ENCODE measurements at regions not wholly inside any gene's neighbourhood (a gene's known extent, or its start where the extent isn't known, plus 50 kb on each side); places are given as distances from the start of the nearest gene placed in this dataset.
"Not testable (repeated sequence)": the region's sequence is repeated elsewhere in the genome, so short reads cannot be mapped to it uniquely, and the experiment has no call there.

DNA sequence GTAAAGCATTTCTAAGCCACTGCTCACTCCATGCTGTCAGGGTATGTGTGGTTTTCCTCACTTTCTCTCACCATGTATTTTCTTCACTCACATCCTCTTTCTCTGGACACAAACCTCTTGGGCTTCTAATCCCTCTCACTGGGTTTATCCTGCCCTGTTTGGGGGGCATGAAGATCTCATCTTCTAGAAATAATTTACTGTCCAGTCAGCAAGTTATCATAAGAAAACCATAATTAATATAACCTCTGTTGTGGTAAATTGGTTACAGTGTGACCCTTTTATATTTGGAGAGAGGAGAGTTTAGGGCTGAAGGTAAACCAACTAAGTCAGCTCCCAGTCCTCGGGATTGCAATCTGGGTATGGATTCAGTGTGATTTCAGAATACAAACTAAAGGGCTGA is 213.8 kb upstream of the PROX1 start:
- no peaks in the 10 kb centered on the region for H3K27me3 ChIP-seq (replicated peaks; ENCODE audit: control insufficient read depth, insufficient read depth, low read length)
- H3K4me1 ChIP-seq (ENCODE audit: control insufficient read depth, insufficient read depth, low read length): no peaks in the 10 kb centered on the region
- peaks cover 3% of the 10 kb centered on the region for H3K9me3 ChIP-seq (ENCODE audit: control insufficient read depth, low read length)
- no peak overlapping the region for H3K9ac ChIP-seq (ENCODE audit: low read length)
- no peaks in the 10 kb centered on the region for H3K36me3 ChIP-seq (ENCODE audit: control insufficient read depth, insufficient read depth, low read length, severe bottlenecking)
- H3K4me3 ChIP-seq (ENCODE audit: low read length): no peak overlapping the region
- DNase-seq (ENCODE audit: low read depth): no peak

- H3K4me3 ChIP-seq (ENCODE audit: low read length): no peak overlapping the region
- no peak overlapping the region for H3K9ac ChIP-seq (ENCODE audit: low read length)
- H3K4me1 ChIP-seq (ENCODE audit: control insufficient read depth, insufficient read depth, low read length): no peaks in the 10 kb centered on the region
- H3K27me3 ChIP-seq (replicated peaks; ENCODE audit: control insufficient read depth, insufficient read depth, low read length): no peaks in the 10 kb centered on the region
- no peaks in the 10 kb centered on the region for H3K36me3 ChIP-seq (ENCODE audit: control insufficient read depth, insufficient read depth, low read length, severe bottlenecking)
- peaks cover 3% of the 10 kb centered on the region for H3K9me3 ChIP-seq (ENCODE audit: control insufficient read depth, low read length)
- DNase-seq (ENCODE audit: low read depth): no peak
Measured at GRCh38 chr1:213776969-213777368, 210.8 kb upstream of the PROX1 start.

GRCh38 chr1:213779228-213779627 is 208.5 kb upstream of the PROX1 start:
- H3K4me3 ChIP-seq (ENCODE audit: low read length): no peak overlapping the region
- no peaks in the 10 kb centered on the region for H3K4me1 ChIP-seq (ENCODE audit: control insufficient read depth, insufficient read depth, low read length)
- no peak overlapping the region for H3K9ac ChIP-seq (ENCODE audit: low read length)
- H3K27me3 ChIP-seq (replicated peaks; ENCODE audit: control insufficient read depth, insufficient read depth, low read length): no peaks in the 10 kb centered on the region
- no peaks in the 10 kb centered on the region for H3K36me3 ChIP-seq (ENCODE audit: control insufficient read depth, insufficient read depth, low read length, severe bottlenecking)
- DNase-seq (ENCODE audit: low read depth): no peak
- H3K9me3 ChIP-seq (ENCODE audit: control insufficient read depth, low read length): peaks cover 3% of the 10 kb centered on the region

- no peak overlapping the region for H3K4me3 ChIP-seq (ENCODE audit: low read length)
- no peaks in the 10 kb centered on the region for H3K27me3 ChIP-seq (replicated peaks; ENCODE audit: control insufficient read depth, insufficient read depth, low read length)
- H3K9me3 ChIP-seq (ENCODE audit: control insufficient read depth, low read length): no peaks in the 10 kb centered on the region
- no peaks in the 10 kb centered on the region for H3K36me3 ChIP-seq (ENCODE audit: control insufficient read depth, insufficient read depth, low read length, severe bottlenecking)
- DNase-seq (ENCODE audit: low read depth): no peak
- no peak overlapping the region for H3K9ac ChIP-seq (ENCODE audit: low read length)
- H3K4me1 ChIP-seq (ENCODE audit: control insufficient read depth, insufficient read depth, low read length): no peaks in the 10 kb centered on the region
Measured at GRCh38 chr1:213782941-213783672, 204.7 kb upstream of the PROX1 start.

- Histone ChIP-seq H3K4me1 (ENCODE audit: control insufficient read depth, insufficient read depth, low read length) (no peaks in the 10 kb centered on the region), H3K9ac (ENCODE audit: low read length) (no peak overlapping the region), H3K36me3 (ENCODE audit: control insufficient read depth, insufficient read depth, low read length, severe bottlenecking) (no peaks in the 10 kb centered on the region), H3K9me3 (ENCODE audit: control insufficient read depth, low read length) (no peaks in the 10 kb centered on the region), H3K27me3 (replicated peaks; ENCODE audit: control insufficient read depth, insufficient read depth, low read length) (no peaks in the 10 kb centered on the region), H3K4me3 (ENCODE audit: low read length) (no peak overlapping the region)
- DNase-seq (ENCODE audit: low read depth): no peak
Measured at GRCh38 chr1:213783893-213784292, 203.9 kb upstream of the PROX1 start.

GRCh38 chr1:213786683-213787082 is 201.1 kb upstream of the PROX1 start:
- peaks cover 4% of the 10 kb centered on the region for H3K9me3 ChIP-seq (ENCODE audit: control insufficient read depth, low read length)
- H3K36me3 ChIP-seq (ENCODE audit: control insufficient read depth, insufficient read depth, low read length, severe bottlenecking): no peaks in the 10 kb centered on the region
- no peaks in the 10 kb centered on the region for H3K27me3 ChIP-seq (replicated peaks; ENCODE audit: control insufficient read depth, insufficient read depth, low read length)
- H3K4me1 ChIP-seq (ENCODE audit: control insufficient read depth, insufficient read depth, low read length): no peaks in the 10 kb centered on the region
- no peak overlapping the region for H3K4me3 ChIP-seq (ENCODE audit: low read length)
- no peak overlapping the region for H3K9ac ChIP-seq (ENCODE audit: low read length)
- no peak for DNase-seq (ENCODE audit: low read depth)

GRCh38 chr1:213790565-213790964 is 197.2 kb upstream of the PROX1 start:
- no peak overlapping the region for H3K4me3 ChIP-seq (ENCODE audit: low read length)
- no peaks in the 10 kb centered on the region for H3K36me3 ChIP-seq (ENCODE audit: control insufficient read depth, insufficient read depth, low read length, severe bottlenecking)
- H3K4me1 ChIP-seq (ENCODE audit: control insufficient read depth, insufficient read depth, low read length): no peaks in the 10 kb centered on the region
- H3K27me3 ChIP-seq (replicated peaks; ENCODE audit: control insufficient read depth, insufficient read depth, low read length): no peaks in the 10 kb centered on the region
- DNase-seq (ENCODE audit: low read depth): no peak
- peaks cover 4% of the 10 kb centered on the region for H3K9me3 ChIP-seq (ENCODE audit: control insufficient read depth, low read length)
- no peak overlapping the region for H3K9ac ChIP-seq (ENCODE audit: low read length)

- Histone ChIP-seq H3K27me3 (replicated peaks; ENCODE audit: control insufficient read depth, insufficient read depth, low read length) (peaks cover 4% of the 10 kb centered on the region), H3K4me3 (ENCODE audit: low read length) (no peak overlapping the region), H3K9ac (ENCODE audit: low read length) (no peak overlapping the region), H3K4me1 (ENCODE audit: control insufficient read depth, insufficient read depth, low read length) (no peaks in the 10 kb centered on the region), H3K36me3 (ENCODE audit: control insufficient read depth, insufficient read depth, low read length, severe bottlenecking) (no peaks in the 10 kb centered on the region), H3K9me3 (ENCODE audit: control insufficient read depth, low read length) (peaks cover 4% of the 10 kb centered on the region)
- DNase-seq (ENCODE audit: low read depth): no peak
Measured at GRCh38 chr1:213793482-213794067, 194.2 kb upstream of the PROX1 start.

- Histone ChIP-seq H3K27me3 (replicated peaks; ENCODE audit: control insufficient read depth, insufficient read depth, low read length) (peaks cover 4% of the 10 kb centered on the region), H3K36me3 (ENCODE audit: control insufficient read depth, insufficient read depth, low read length, severe bottlenecking) (no peaks in the 10 kb centered on the region), H3K9me3 (ENCODE audit: control insufficient read depth, low read length) (no peaks in the 10 kb centered on the region), H3K4me3 (ENCODE audit: low read length) (no peak overlapping the region), H3K9ac (ENCODE audit: low read length) (no peak overlapping the region), H3K4me1 (ENCODE audit: control insufficient read depth, insufficient read depth, low read length) (no peaks in the 10 kb centered on the region)
- no peak for DNase-seq (ENCODE audit: low read depth)
Measured at GRCh38 chr1:213796525-213796924, 191.2 kb upstream of the PROX1 start.

DNA sequence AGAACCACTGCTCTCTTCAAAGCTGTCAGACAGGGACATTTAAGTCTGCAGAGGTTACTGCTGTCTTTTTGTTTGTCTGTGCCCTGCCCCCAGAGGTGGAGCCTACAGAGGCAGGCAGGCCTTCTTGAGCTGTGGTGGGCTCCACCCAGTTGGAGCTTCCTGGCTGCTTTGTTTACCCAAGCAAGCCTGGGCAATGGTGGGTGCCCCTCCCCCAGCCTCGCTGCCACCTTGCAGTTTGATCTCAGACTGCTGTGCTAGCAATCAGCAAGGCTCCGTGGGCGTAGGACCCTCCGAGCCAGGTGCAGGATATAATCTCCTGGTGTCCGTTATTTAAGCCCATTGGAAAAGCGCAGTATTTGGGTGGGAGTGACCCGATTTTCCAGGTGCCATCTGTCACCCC is 179.5 kb upstream of the PROX1 start:
- DNase-seq (ENCODE audit: low read depth); H3K9me3 ChIP-seq (ENCODE audit: control insufficient read depth, low read length); H3K36me3 ChIP-seq (ENCODE audit: control insufficient read depth, insufficient read depth, low read length, severe bottlenecking); H3K4me1 ChIP-seq (ENCODE audit: control insufficient read depth, insufficient read depth, low read length); H3K27me3 ChIP-seq (replicated peaks; ENCODE audit: control insufficient read depth, insufficient read depth, low read length); H3K4me3 ChIP-seq (ENCODE audit: low read length); H3K9ac ChIP-seq (ENCODE audit: low read length): not testable (repeated sequence)

DNA sequence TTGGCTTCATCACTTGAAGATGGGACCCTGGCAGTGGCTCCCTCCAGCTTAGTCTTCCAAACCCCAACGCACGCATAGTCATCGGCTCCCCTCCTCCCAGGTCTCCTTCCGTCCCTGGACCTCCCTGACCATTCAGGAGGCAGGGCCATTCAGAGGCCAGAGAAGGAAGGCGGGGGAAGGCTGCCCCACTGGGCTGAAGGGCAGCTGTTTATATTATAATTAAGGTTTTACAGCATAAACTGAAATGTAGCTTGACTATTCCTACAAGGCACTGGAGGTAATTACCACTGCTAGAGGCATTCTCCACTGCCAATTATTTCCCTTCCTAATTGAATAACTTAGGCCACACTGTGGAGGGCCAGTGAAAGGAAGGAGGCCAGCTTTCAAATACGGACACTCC is 170.6 kb upstream of the PROX1 start:
- DNase-seq (ENCODE audit: low read depth): no peak
- Histone ChIP-seq H3K36me3 (ENCODE audit: control insufficient read depth, insufficient read depth, low read length, severe bottlenecking) (no peaks in the 10 kb centered on the region), H3K27me3 (replicated peaks; ENCODE audit: control insufficient read depth, insufficient read depth, low read length) (peaks cover 3% of the 10 kb centered on the region), H3K9ac (ENCODE audit: low read length) (no peak overlapping the region), H3K4me1 (ENCODE audit: control insufficient read depth, insufficient read depth, low read length) (no peaks in the 10 kb centered on the region), H3K4me3 (ENCODE audit: low read length) (no peak overlapping the region), H3K9me3 (ENCODE audit: control insufficient read depth, low read length) (no peaks in the 10 kb centered on the region)

Measured in adipocyte (in vitro differentiated cells).